Erythroblast (primary cell): ENCODE measurements at regions not wholly inside any gene's neighbourhood (a gene's known extent, or its start where the extent isn't known, plus 50 kb on each side); places are given as distances from the start of the nearest gene placed in this dataset.

Experiments
- DNase-seq, 2 experiments: peaks; one replicate each; lab custom pipeline; 2025; lab: John Stamatoyannopoulos, UW
- GATA1 ChIP-seq: IDR thresholded peaks from 2 replicates; pipeline ENCODE4 v1.6.1; 2011; ENCODE audit warnings: low read depth, mild to moderate bottlenecking, control low read depth, low read length, moderate library complexity
- POLR2A ChIP-seq: IDR thresholded peaks from 2 replicates; pipeline ENCODE4 v1.6.1; 2011; ENCODE audit warnings: mild to moderate bottlenecking, low read length

GRCh38 chr5:155309021-155309746, 295.6 kb downstream of the KIF4B start:
- no peak for DNase-seq
- TF ChIP-seq GATA1, result no peak
- TF ChIP-seq POLR2A, result no peak

- DNase-seq, result no peak
- TF ChIP-seq GATA1 (no peak), POLR2A (no peak)
These were observed 298.2 kb downstream of the KIF4B start for GRCh38 chr5:155311721-155312120.

- DNase-seq, result no peak
- TF ChIP-seq POLR2A, result no peak
- TF ChIP-seq GATA1, result no peak
These were observed 300.0 kb downstream of the KIF4B start for GRCh38 chr5:155313518-155313917.

- no peak for DNase-seq
- TF ChIP-seq GATA1 (no peak), POLR2A (no peak)
These were observed 302.6 kb downstream of the KIF4B start for GRCh38 chr5:155316070-155316714.

- TF ChIP-seq GATA1 (no peak), POLR2A (no peak)
- no peak for DNase-seq
These were observed 319.1 kb downstream of the KIF4B start for GRCh38 chr5:155332618-155333017.

- DNase-seq, result no peak
- TF ChIP-seq GATA1 (no peak), POLR2A (no peak)
These were observed 329.4 kb downstream of the KIF4B start for GRCh38 chr5:155342956-155343355.

GRCh38 chr5:155343468-155343867, 329.9 kb downstream of the KIF4B start:
- TF ChIP-seq POLR2A, result no peak
- no peak for TF ChIP-seq GATA1
- no peak for DNase-seq

GRCh38 chr5:155353231-155353630, 339.7 kb downstream of the KIF4B start:
- no peak for DNase-seq
- TF ChIP-seq POLR2A (no peak), GATA1 (no peak)

- no peak for DNase-seq
- no peak for TF ChIP-seq GATA1
- no peak for TF ChIP-seq POLR2A
These were observed 352.5 kb downstream of the KIF4B start for GRCh38 chr5:155366096-155366495.

GRCh38 chr5:155367841-155368240, 354.3 kb downstream of the KIF4B start:
- TF ChIP-seq POLR2A, result no peak
- no peak for TF ChIP-seq GATA1
- DNase-seq, result no peak

GRCh38 chr5:155368490-155368889, 354.9 kb downstream of the KIF4B start:
- TF ChIP-seq GATA1 (no peak), POLR2A (no peak)
- DNase-seq, result no peak

GRCh38 chr5:155380480-155380879, 366.9 kb downstream of the KIF4B start:
- no peak for TF ChIP-seq GATA1
- no peak for TF ChIP-seq POLR2A
- DNase-seq, result no peak

- no peak for DNase-seq
- TF ChIP-seq GATA1 (no peak), POLR2A (no peak)
These were observed 368.1 kb downstream of the KIF4B start for GRCh38 chr5:155381654-155382053.

GRCh38 chr5:155389498-155389897, 375.9 kb downstream of the KIF4B start:
- no peak for DNase-seq
- TF ChIP-seq POLR2A (no peak), GATA1 (no peak)
